T-helper 2 cell treated with Interferon-gamma antibody and Interleukin-4, amounts not matched to agents 100 ng/mL and 5 ng/mL, for 36 hours (primary cell): ENCODE measurements at regions not wholly inside any gene's neighbourhood (a gene's known extent, or its start where the extent isn't known, plus 50 kb on each side); places are given as distances from the start of the nearest gene placed in this dataset.

Source experiments
- intact Hi-C: fragments of 100-400 bp; cut with micrococcal nuclease; formaldehyde crosslinking; loops from one replicate; pipeline ENCODE4 v1.15.1; 2023

- intact Hi-C loops = loop anchor here (5.0 kb wide), 2 partner anchors 41 to 61 kb away; no protein-coding TSS in a partner anchor
These were observed 167.1 kb upstream of the STK17B start for GRCh38 chr2:196338440-196338839.

GRCh38 chr2:196341277-196341841, 170.0 kb upstream of the STK17B start:
- intact Hi-C loops = no loop called here

GRCh38 chr2:196344397-196344796, 173.0 kb upstream of the STK17B start:
- intact Hi-C loops = no loop called here

GRCh38 chr2:196353717-196354116, 182.3 kb upstream of the STK17B start:
- intact Hi-C loops = no loop called here

- intact Hi-C loops = no loop called here
These were observed 182.8 kb upstream of the STK17B start for GRCh38 chr2:196354186-196354585.

GRCh38 chr2:196356332-196356731, 185.0 kb upstream of the STK17B start:
- intact Hi-C loops = no loop called here

- intact Hi-C loops = no loop called here
These were observed 189.3 kb upstream of the STK17B start for GRCh38 chr2:196360650-196361049.

GRCh38 chr2:196361606-196362326, 190.4 kb upstream of the STK17B start:
- intact Hi-C loops = no loop called here

- intact Hi-C loops = no loop called here
These were observed 191.7 kb upstream of the STK17B start for GRCh38 chr2:196362973-196363549.

- intact Hi-C loops = no loop called here
These were observed 193.8 kb upstream of the STK17B start for GRCh38 chr2:196365145-196365544.

GRCh38 chr2:196365923-196366322, 194.5 kb upstream of the STK17B start:
- intact Hi-C loops = no loop called here

- intact Hi-C loops = no loop called here
These were observed 196.3 kb upstream of the STK17B start for GRCh38 chr2:196367633-196368032.

GRCh38 chr2:196368546-196369225, 197.3 kb upstream of the STK17B start:
- intact Hi-C loops = no loop called here

GRCh38 chr2:196369967-196370366, 198.6 kb upstream of the STK17B start:
- intact Hi-C loops = no loop called here

GRCh38 chr2:196370381-196370780, 199.0 kb upstream of the STK17B start:
- intact Hi-C loops = no loop called here

GRCh38 chr2:196372276-196372809, 201.0 kb upstream of the STK17B start:
- intact Hi-C loops = no loop called here

- intact Hi-C loops = no loop called here
These were observed 201.7 kb upstream of the STK17B start for GRCh38 chr2:196372811-196373664.

GRCh38 chr2:196376984-196377877, 205.9 kb upstream of the STK17B start:
- intact Hi-C loops = no loop called here

- intact Hi-C loops = no loop called here
These were observed 208.2 kb upstream of the STK17B start for GRCh38 chr2:196379600-196379999.

GRCh38 chr2:196380098-196380497, 208.7 kb upstream of the STK17B start:
- intact Hi-C loops = no loop called here
